BLaER1 treated with 17β-estradiol and CSF1 and Interleukin-3, amounts not matched to agents 10 nM and 100 nM (cell line): ENCODE measurements at regions not wholly inside any gene's neighbourhood (a gene's known extent, or its start where the extent isn't known, plus 50 kb on each side); places are given as distances from the start of the nearest gene placed in this dataset.
A peak's percentile ranks its signal among the peaks of the same experiment; 100 is the strongest.

Source experiments
- H3K27ac ChIP-seq, 11 experiments: shearing (Covaris generic); formaldehyde crosslinking; 2 replicates each; pipeline ENCODE4 v1.8.1; 2022
- H3K27me3 ChIP-seq, 11 experiments: shearing (Covaris generic); formaldehyde crosslinking; 2 replicates each; pipeline ENCODE4 v1.8.1; 2022
- H3K36me3 ChIP-seq, 11 experiments: shearing (Covaris generic); formaldehyde crosslinking; 2 replicates each; pipeline ENCODE4 v1.8.1; 2022
- H3K4me1 ChIP-seq, 10 experiments: shearing (Covaris generic); formaldehyde crosslinking; 2 replicates each; pipeline ENCODE4 v1.8.1; 2022
- H3K4me2 ChIP-seq, 11 experiments: shearing (Covaris generic); formaldehyde crosslinking; 2 replicates each; pipeline ENCODE4 v1.8.1; 2022
- H3K4me3 ChIP-seq, 10 experiments: shearing (Covaris generic); formaldehyde crosslinking; 2 replicates each; pipeline ENCODE4 v1.8.1; 2022
- H3K9ac ChIP-seq, 11 experiments: shearing (Covaris generic); formaldehyde crosslinking; 2 replicates each; pipeline ENCODE4 v1.8.1; 2022
- H3K9me3 ChIP-seq, 11 experiments: shearing (Covaris generic); formaldehyde crosslinking; replicated peaks in 1 of 11; 2 replicates each; pipeline ENCODE4 v1.8.1; 2022
- H4K20me1 ChIP-seq, 11 experiments: shearing (Covaris generic); formaldehyde crosslinking; 2 replicates each; pipeline ENCODE4 v1.8.1; 2022
- Cebpa-rat ChIP-seq, 11 experiments: shearing (Covaris generic); IDR thresholded peaks; 2 replicates each; pipeline ENCODE4 v1.8.1; 2022

DNA sequence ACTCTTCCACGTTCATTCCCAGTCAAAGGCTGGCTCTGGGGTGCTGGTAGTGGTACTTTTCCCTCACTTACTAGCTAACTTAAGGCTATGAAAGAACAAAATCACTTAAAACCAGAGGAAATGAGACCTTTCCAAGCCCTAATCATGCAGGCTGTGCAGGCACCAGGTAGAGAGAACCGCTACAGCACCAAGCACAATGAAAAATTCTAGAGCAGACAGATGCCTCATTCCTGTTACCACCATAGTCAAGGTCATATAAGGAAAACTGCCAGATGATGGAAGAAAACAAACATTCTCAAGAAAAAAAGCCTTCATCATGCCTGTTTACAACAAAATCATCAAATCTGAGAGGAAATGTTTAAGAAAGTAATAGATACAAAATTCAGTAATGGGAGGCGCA is 374.4 kb upstream of the PDE4D start:
- Histone ChIP-seq H3K9me3 (no peaks in the 10 kb centered on the region), H3K27ac (no peak overlapping the region), H3K4me3 (no peak overlapping the region), H3K27me3 (no peaks in the 10 kb centered on the region), H3K36me3 (no peaks in the 10 kb centered on the region), H3K4me1 (peaks cover 0 to 18% (median 0%) of the 10 kb centered on the region in 10 experiments; a peak in 5 of 20 replicates), H3K4me2 (peak overlapping the region in 2 of 11 experiments; percentile 32 to 51; a peak in 3 of 22 replicates), H3K9ac (peak overlapping the region in 1 of 11 experiments; percentile 16; a peak in 1 of 22 replicates), H4K20me1 (no peaks in the 10 kb centered on the region)
- no peak for TF ChIP-seq Cebpa-rat (IDR thresholded peaks at IDR 0.05)

DNA sequence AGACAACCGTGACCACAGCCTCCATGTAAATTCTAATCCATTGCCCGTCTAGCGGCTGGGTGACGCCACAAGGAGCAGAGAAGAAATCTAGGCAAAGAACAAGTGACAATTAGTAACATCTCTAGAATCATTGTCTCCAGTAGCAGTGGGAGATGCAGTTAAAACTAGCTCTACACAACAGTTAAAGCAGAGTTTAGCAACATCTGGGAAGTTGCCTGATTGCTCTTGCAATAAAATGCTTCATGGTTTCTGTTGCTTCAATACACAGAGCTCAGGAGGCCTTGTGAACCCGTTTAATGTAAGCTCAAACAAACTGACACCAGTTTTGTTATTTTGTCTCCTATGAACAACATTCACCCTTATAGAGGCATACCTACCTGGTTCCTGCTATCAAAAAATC is 369.8 kb upstream of the PDE4D start:
- Histone ChIP-seq H3K9me3 (no peaks in the 10 kb centered on the region), H4K20me1 (no peaks in the 10 kb centered on the region), H3K27me3 (no peaks in the 10 kb centered on the region), H3K36me3 (no peaks in the 10 kb centered on the region), H3K9ac (no peak overlapping the region), H3K4me3 (no peak overlapping the region), H3K4me1 (peaks cover 0 to 51% (median 22%) of the 10 kb centered on the region in 10 experiments; a peak in 16 of 20 replicates), H3K4me2 (no peak overlapping the region), H3K27ac (no peak overlapping the region)
- TF ChIP-seq Cebpa-rat (IDR thresholded peaks at IDR 0.05), result no peak

DNA sequence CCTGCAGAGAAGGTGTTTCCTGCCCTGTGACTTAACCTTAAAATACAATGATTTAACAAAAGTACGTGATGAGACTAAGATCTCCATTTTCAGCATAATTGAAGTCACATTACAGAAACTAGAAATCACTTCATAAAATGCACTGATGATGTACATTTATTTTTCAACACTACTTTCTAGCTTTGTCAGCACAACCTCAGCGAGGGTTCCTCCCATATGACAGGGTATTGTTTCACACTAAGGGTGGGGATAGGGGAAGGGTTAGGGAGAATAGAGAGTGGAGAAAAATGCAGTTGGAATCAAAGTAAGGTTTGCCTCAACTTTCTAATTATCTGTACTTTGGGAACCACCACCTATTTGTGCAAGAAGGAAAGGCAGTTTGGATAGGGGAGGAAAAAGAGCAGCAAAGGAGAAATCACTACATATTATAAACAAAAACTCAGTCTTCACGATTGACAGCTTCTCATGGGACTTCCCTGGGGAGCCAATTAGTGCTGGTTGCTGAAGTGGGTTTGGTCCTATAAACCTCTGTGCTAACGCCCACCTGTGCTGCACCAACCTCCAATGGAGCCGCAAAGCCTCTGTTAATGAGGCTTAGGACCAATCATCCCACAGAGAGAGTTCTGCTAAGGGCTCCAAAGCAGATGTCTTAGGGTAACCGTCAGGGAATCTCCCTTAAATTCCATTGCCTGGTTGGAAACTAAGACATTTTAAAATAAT is 369.2 kb upstream of the PDE4D start:
- H3K36me3 ChIP-seq, result no peaks in the 10 kb centered on the region
- H3K4me1 ChIP-seq, result peaks cover 0 to 49% (median 26%) of the 10 kb centered on the region in 10 experiments; a peak in 16 of 20 replicates
- H4K20me1 ChIP-seq, result no peaks in the 10 kb centered on the region
- H3K4me3 ChIP-seq, result no peak overlapping the region
- no peak overlapping the region for H3K9ac ChIP-seq
- peaks cover 0 to 5% (median 0%) of the 10 kb centered on the region in 11 experiments; a peak in 3 of 22 replicates for H3K9me3 ChIP-seq
- no peak overlapping the region for H3K27ac ChIP-seq
- H3K27me3 ChIP-seq, result no peaks in the 10 kb centered on the region
- peak overlapping the region in 2 of 11 experiments; percentile 16 to 26; a peak in 4 of 22 replicates for H3K4me2 ChIP-seq
- TF ChIP-seq Cebpa-rat (IDR thresholded peaks at IDR 0.05), result no peak

DNA sequence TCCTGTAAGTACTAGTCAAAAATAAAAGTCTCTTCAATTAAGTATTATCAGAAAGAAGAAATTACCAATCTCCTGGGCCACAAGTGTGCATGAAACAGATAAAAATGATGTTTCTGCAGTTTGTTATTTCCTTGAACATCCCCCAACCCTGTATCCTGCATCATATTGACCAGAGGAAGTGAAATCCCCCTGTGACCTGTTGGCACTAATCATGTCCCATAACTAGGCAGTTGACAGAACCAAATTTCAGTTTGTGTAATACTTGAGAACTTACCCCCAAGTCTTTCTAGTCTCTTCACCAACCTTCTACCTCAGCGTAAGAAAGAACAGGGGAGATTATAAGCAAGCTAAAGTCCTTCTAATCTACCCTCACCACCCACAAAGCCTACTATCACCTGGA is 368.2 kb upstream of the PDE4D start:
- no peak for TF ChIP-seq Cebpa-rat (IDR thresholded peaks at IDR 0.05)
- H3K9me3 ChIP-seq, result peaks cover 0 to 10% (median 0%) of the 10 kb centered on the region in 11 experiments; a peak in 4 of 22 replicates
- H3K27ac ChIP-seq, result peak overlapping the region in 1 of 11 experiments; percentile 6; a peak in 2 of 22 replicates
- H3K36me3 ChIP-seq, result no peaks in the 10 kb centered on the region
- no peak overlapping the region for H3K4me3 ChIP-seq
- no peak overlapping the region for H3K9ac ChIP-seq
- H3K4me2 ChIP-seq, result peak overlapping the region; percentile 1 to 51 (median 19); a peak in 13 of 22 replicates
- no peaks in the 10 kb centered on the region for H4K20me1 ChIP-seq
- H3K4me1 ChIP-seq, result peaks cover 0 to 47% (median 32%) of the 10 kb centered on the region in 10 experiments; a peak in 16 of 20 replicates
- no peaks in the 10 kb centered on the region for H3K27me3 ChIP-seq

DNA sequence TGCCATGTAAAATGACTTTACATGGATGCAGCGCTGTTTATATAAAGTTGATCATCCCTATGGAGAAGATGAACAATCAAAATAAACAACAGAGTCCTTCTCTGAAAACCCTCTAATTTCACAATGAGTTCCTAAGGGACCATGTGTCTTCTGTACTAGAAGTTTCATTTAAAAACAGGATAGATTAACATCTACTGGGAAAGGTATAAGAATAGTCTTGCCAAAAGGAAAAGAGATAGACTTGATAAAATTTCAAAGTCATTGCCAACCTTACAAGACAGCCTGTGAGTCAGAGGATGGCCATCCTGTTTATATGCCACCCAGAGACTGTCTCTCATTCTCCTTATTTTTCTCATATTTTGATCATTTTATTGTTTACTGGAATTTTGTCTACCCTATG is 367.1 kb upstream of the PDE4D start:
- Histone ChIP-seq H3K4me1 (peaks cover 0 to 47% (median 32%) of the 10 kb centered on the region in 10 experiments; a peak in 16 of 20 replicates), H3K36me3 (no peaks in the 10 kb centered on the region), H3K27ac (peak overlapping the region in 5 of 11 experiments; percentile 6 to 46 (median 31); a peak in 5 of 22 replicates), H3K9ac (no peak overlapping the region), H3K9me3 (peaks cover 0 to 10% (median 0%) of the 10 kb centered on the region in 11 experiments; a peak in 4 of 22 replicates), H3K27me3 (no peaks in the 10 kb centered on the region), H3K4me2 (peak overlapping the region in 5 of 11 experiments; percentile 14 to 77 (median 55); a peak in 7 of 22 replicates), H3K4me3 (no peak overlapping the region), H4K20me1 (no peaks in the 10 kb centered on the region)
- TF ChIP-seq Cebpa-rat (IDR thresholded peaks at IDR 0.05), result no peak

DNA sequence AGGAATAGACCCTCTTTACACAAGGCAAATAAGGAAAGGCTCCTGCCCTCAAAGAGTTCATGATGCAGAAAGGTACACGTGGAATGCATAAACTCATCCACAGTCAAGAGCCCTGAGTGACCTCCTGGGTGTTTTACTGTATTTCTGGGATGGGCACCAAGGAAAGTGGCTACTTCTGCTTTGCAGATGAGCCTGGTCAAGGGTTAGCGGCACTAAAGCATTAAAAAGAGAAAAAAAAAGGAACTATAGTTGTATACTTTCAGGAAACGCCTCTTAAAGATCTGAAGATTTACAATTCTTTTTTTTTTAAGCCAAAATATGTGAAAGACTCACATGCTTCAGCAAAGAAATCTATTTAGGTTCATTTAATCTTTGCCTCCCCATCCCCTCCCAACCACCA is 366.2 kb upstream of the PDE4D start:
- Histone ChIP-seq H3K9me3 (peaks cover 0 to 10% (median 0%) of the 10 kb centered on the region in 11 experiments; a peak in 4 of 22 replicates), H3K27me3 (no peaks in the 10 kb centered on the region), H3K36me3 (no peaks in the 10 kb centered on the region), H4K20me1 (no peaks in the 10 kb centered on the region), H3K27ac (peak overlapping the region in 5 of 11 experiments; percentile 6 to 46 (median 31); a peak in 8 of 22 replicates), H3K4me2 (peak overlapping the region in 7 of 11 experiments; percentile 11 to 77 (median 54); a peak in 11 of 22 replicates), H3K4me3 (no peak overlapping the region), H3K9ac (no peak overlapping the region), H3K4me1 (peaks cover 0 to 47% (median 32%) of the 10 kb centered on the region in 10 experiments; a peak in 16 of 20 replicates)
- no peak for TF ChIP-seq Cebpa-rat (IDR thresholded peaks at IDR 0.05)

DNA sequence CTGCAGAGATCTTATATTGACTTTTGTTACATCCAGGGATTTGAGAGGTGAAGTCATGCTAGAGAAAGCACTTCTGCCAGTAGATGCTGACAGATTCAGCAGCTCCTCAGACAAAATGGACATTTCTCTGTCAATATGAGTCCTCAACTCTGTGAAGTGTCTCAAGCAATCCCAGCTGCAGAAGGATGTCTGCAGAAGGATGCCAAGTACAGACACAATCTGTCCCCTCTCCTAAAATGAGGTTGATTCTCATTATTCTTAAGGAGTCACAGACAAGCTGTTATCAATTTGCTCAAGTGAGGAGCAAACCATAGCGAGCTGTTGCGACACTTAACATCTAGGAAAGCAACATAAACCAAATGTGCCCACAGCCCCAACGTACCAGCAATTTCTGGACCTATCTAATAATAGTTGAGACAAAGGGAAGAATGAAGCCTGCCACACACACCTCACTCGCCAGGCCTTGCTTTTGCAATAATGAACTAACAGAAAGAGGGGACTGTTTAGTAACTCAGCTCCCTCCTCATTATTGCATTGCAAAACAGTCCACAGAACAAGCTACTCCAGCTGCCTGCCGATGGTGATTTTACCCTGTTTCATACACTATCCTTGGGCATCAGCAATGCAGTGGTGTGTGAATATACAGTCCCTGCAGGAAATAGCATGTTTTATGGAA is 364.2 kb upstream of the PDE4D start:
- Histone ChIP-seq H3K36me3 (no peaks in the 10 kb centered on the region), H3K9ac (peak overlapping the region in 3 of 11 experiments; percentile 15 to 50 (median 20); a peak in 4 of 22 replicates), H3K4me3 (no peak overlapping the region), H3K27me3 (no peaks in the 10 kb centered on the region), H4K20me1 (no peaks in the 10 kb centered on the region), H3K9me3 (peaks cover 0 to 15% (median 0%) of the 10 kb centered on the region in 11 experiments; a peak in 4 of 22 replicates), H3K4me2 (peak overlapping the region in 6 of 11 experiments; percentile 1 to 44 (median 22); a peak in 7 of 22 replicates), H3K4me1 (peaks cover 0 to 45% (median 32%) of the 10 kb centered on the region in 10 experiments; a peak in 16 of 20 replicates), H3K27ac (peak overlapping the region in 8 of 11 experiments; percentile 32 to 63 (median 52); a peak in 12 of 22 replicates)
- peak in 9 of 11 experiments; percentile 30 to 92 (median 84); a peak in 16 of 22 replicates for TF ChIP-seq Cebpa-rat (IDR thresholded peaks at IDR 0.05)

DNA sequence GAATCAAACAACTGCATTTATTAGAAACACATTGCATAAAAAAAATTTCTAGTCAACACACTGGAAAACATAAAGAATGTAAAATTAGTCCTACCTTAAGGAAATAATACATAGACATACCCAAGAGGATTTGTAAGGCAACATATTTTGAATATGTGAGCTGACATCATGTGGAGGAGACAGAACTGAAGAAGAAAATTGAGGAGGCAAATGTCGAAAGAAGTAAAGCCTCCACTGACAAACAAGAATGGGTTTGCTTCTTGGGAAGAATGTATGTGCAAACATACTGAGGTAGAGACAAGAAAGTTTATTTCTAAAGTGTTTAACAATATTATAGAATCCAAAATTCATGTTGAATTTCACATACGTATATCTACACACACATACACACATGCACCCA is 363.0 kb upstream of the PDE4D start:
- Histone ChIP-seq H3K27ac (no peak overlapping the region), H3K4me1 (peaks cover 0 to 36% (median 25%) of the 10 kb centered on the region in 10 experiments; a peak in 15 of 20 replicates), H3K4me3 (no peak overlapping the region), H3K4me2 (no peak overlapping the region), H3K36me3 (no peaks in the 10 kb centered on the region), H3K9ac (no peak overlapping the region), H3K9me3 (peaks cover 0 to 17% (median 0%) of the 10 kb centered on the region in 11 experiments; a peak in 5 of 22 replicates), H4K20me1 (no peaks in the 10 kb centered on the region), H3K27me3 (no peaks in the 10 kb centered on the region)
- TF ChIP-seq Cebpa-rat (IDR thresholded peaks at IDR 0.05), result no peak
